ENCODE measurements at regions not wholly inside any gene's neighbourhood (a gene's known extent, or its start where the extent isn't known, plus 50 kb on each side); places are given as distances from the start of the nearest gene placed in this dataset.
A peak's percentile ranks its signal among the peaks of the same experiment; 100 is the strongest.

- H3K4me1 ChIP-seq: peaks cover 7% of the 10 kb centered on the region
- intact Hi-C loops (cut with micrococcal nuclease): no loop called here
- peaks cover 11% of the 10 kb centered on the region for H3K9me3 ChIP-seq (replicated peaks)
- DNase-seq: no peak
- no peak overlapping the region for H3K27ac ChIP-seq (replicated peaks)
- no peaks in the 10 kb centered on the region for H3K27me3 ChIP-seq (ENCODE audit: low read depth)
- no peaks in the 10 kb centered on the region for H3K36me3 ChIP-seq
- TF ChIP-seq, protein P1, sequence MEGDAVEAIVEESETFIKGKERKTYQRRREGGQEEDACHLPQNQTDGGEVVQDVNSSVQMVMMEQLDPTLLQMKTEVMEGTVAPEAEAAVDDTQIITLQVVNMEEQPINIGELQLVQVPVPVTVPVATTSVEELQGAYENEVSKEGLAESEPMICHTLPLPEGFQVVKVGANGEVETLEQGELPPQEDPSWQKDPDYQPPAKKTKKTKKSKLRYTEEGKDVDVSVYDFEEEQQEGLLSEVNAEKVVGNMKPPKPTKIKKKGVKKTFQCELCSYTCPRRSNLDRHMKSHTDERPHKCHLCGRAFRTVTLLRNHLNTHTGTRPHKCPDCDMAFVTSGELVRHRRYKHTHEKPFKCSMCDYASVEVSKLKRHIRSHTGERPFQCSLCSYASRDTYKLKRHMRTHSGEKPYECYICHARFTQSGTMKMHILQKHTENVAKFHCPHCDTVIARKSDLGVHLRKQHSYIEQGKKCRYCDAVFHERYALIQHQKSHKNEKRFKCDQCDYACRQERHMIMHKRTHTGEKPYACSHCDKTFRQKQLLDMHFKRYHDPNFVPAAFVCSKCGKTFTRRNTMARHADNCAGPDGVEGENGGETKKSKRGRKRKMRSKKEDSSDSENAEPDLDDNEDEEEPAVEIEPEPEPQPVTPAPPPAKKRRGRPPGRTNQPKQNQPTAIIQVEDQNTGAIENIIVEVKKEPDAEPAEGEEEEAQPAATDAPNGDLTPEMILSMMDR (IDR thresholded peaks at IDR 0.05; ENCODE audit: borderline replicate concordance): peak; percentile 79
- H3K4me3 ChIP-seq: no peak overlapping the region
These were observed 556.3 kb upstream of the ARGLU1 start for GRCh38 chr13:107124129-107124718.

GRCh38 chr13:107121793-107122192, 553.9 kb upstream of the ARGLU1 start:
- no peaks in the 10 kb centered on the region for H3K36me3 ChIP-seq
- TF ChIP-seq, protein P1 (IDR thresholded peaks at IDR 0.05; ENCODE audit: borderline replicate concordance): no peak
- no peak overlapping the region for H3K27ac ChIP-seq (replicated peaks)
- H3K9me3 ChIP-seq (replicated peaks): no peaks in the 10 kb centered on the region
- H3K27me3 ChIP-seq (ENCODE audit: low read depth): no peaks in the 10 kb centered on the region
- no peak overlapping the region for H3K4me3 ChIP-seq
- intact Hi-C loops (cut with micrococcal nuclease): no loop called here
- H3K4me1 ChIP-seq: peaks cover 7% of the 10 kb centered on the region
- DNase-seq: no peak

DNA sequence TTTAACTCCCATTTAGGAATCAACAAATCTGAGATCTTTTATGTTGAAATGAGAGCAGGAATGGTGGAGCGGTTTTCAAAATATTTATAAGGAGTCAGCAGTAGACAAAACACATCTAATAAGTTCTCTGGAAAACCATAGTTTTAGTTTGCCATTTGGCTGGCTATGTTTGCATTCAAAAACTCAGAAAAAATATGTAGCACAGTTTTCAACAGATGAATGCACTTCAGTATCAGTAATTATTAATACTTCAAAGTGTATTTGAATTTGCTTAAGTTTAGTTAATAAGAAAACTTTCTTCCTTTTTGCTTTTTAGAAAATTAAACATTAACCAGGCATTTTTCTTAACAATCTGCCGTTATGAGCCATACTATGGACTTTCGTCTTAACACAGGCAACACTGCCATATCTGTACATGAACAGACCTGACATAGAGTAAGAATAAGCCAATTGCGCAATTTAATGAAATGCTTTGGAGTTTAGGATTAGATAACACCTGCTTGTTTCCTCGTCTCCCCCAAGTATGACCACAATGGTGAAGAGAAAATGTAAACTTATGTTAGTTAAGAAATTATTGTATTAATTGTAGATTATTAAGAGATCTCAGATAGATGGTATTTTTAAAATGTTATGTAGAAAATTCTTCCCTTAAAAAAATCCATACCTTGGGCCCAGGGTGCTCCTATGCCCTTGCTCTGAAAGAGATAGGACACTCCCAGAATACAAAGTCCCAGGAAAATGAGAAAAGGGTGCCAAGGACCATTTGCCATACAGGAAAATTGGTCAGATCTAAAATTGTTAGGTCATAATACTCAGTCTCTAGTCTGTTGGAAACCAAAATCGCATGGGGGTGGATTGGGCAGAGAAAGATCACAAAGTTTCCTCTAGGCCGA, 552.3 kb upstream of the ARGLU1 start:
- peaks cover 3% of the 10 kb centered on the region for H3K27me3 ChIP-seq (ENCODE audit: low read depth)
- intact Hi-C loops (cut with micrococcal nuclease): no loop called here
- DNase-seq: no peak
- TF ChIP-seq, protein P1 (IDR thresholded peaks at IDR 0.05; ENCODE audit: borderline replicate concordance): no peak
- no peaks in the 10 kb centered on the region for H3K9me3 ChIP-seq (replicated peaks)
- H3K27ac ChIP-seq (replicated peaks): no peak overlapping the region
- H3K4me1 ChIP-seq: peaks cover 7% of the 10 kb centered on the region
- no peaks in the 10 kb centered on the region for H3K36me3 ChIP-seq
- no peak overlapping the region for H3K4me3 ChIP-seq

DNA sequence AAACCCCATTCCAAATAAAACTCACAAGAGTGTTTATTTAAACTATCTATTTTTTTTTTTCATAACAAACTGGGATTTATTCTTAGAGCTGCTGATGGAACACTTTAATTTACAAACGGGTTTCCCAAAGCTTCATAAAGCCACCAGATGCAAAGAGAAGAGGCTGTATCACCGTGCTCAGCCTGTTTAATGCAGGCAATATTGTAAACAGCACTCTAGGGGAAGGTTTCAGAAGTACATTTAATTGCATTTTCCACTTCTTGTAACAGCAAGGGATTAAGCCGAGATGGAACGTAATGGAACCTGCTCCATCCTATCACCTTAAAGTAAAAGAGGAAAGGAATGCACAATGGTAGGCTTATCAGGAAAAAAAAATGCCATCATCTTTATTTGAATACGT, 550.6 kb upstream of the ARGLU1 start:
- Histone ChIP-seq H3K27ac (replicated peaks) (no peak overlapping the region), H3K27me3 (ENCODE audit: low read depth) (peaks cover 3% of the 10 kb centered on the region), H3K36me3 (no peaks in the 10 kb centered on the region), H3K9me3 (replicated peaks) (no peaks in the 10 kb centered on the region), H3K4me1 (peaks cover 2% of the 10 kb centered on the region), H3K4me3 (no peak overlapping the region)
- DNase-seq: no peak
- intact Hi-C loops (cut with micrococcal nuclease): no loop called here
- TF ChIP-seq, protein P1 (IDR thresholded peaks at IDR 0.05; ENCODE audit: borderline replicate concordance): no peak

DNA sequence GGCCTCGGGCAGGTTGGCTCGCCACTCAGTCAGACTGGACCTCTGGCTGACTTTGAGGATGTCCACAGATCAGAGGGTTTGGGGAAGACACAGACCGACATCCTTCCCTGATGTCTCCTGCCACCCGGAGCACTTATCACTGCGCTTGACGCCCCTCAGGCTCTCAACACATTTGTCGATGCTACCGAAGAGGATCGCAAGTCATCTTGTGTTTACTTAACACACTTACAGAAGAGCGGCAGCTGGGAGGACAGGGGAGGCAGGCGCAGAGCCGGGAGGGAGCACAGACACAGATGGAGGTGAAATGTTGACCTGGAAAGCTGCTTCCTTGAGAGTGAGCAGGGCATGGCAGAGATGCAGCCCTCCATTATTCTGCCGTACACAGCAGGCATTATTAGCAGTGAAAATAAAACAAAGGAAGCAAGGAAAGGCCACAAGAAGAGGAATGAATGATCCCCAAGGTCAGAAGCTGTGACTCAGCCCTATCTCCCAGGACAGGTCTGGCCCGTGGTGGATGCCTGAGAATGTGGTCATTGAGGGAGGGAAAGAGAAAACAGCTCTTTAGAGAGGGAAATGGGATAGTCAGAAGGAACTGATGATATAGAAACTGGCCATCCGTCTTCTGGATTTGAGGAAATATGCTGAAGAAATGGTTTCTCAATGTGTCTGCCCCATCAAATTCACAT, 549.5 kb upstream of the ARGLU1 start:
- Histone ChIP-seq H3K4me3 (no peak overlapping the region), H3K36me3 (no peaks in the 10 kb centered on the region), H3K27me3 (ENCODE audit: low read depth) (peaks cover 3% of the 10 kb centered on the region), H3K27ac (replicated peaks) (no peak overlapping the region), H3K9me3 (replicated peaks) (no peaks in the 10 kb centered on the region), H3K4me1 (no peaks in the 10 kb centered on the region)
- no peak for DNase-seq
- TF ChIP-seq, protein P1 (IDR thresholded peaks at IDR 0.05; ENCODE audit: borderline replicate concordance): no peak
- intact Hi-C loops (cut with micrococcal nuclease): no loop called here

Measured in left ventricle myocardium inferior (tissue), 1 donor.